ENCODE measurements at regions not wholly inside any gene's neighbourhood (a gene's known extent, or its start where the extent isn't known, plus 50 kb on each side); places are given as distances from the start of the nearest gene placed in this dataset.

- no peak for TF ChIP-seq CTCF (conservative IDR thresholded peaks at IDR 0.05; ENCODE audit: low read depth, low read length)
- TF ChIP-seq EZH2 (IDR thresholded peaks at IDR 0.05; ENCODE audit: low read length, unreplicated experiment), result no peak
Measured at GRCh38 chr22:47433627-47434026, 671.2 kb downstream of the TBC1D22A start.

All from PC-3 (cell line).